MCF 10A (cell line): ENCODE measurements at regions not wholly inside any gene's neighbourhood (a gene's known extent, or its start where the extent isn't known, plus 50 kb on each side); places are given as distances from the start of the nearest gene placed in this dataset.

ENCODE experiments used
- BruUV-seq: library from RNA; stranded (reverse); fragments of 400-500 nt; replicated peaks from 2 replicates; lab custom pipeline; 2021; lab: Mats Ljungman, UMichigan
- CTCF ChIA-PET: fragments of 300-600 bp; sonication (Branson Sonifier 250); formaldehyde crosslinking; extraction: SDS; loops from one replicate; lab custom pipeline; 2021; ENCODE audit warnings: antibody characterized with exemption, inconsistent platforms; lab: Yijun Ruan, JAX
- POLR2A ChIA-PET: fragments of 300-600, 350-650 bp; sonication (Branson Sonifier 250); formaldehyde crosslinking; extraction: SDS; loops from one replicate; lab custom pipeline; 2020; ENCODE audit warnings: antibody characterized with exemption, inconsistent platforms; lab: Yijun Ruan, JAX
- DNase-seq: peaks from one replicate; pipeline ENCODE4 v3.0.0-alpha.2; 2018; ENCODE audit not compliant: unreplicated experiment
- H3K27ac Mint-ChIP-seq: one replicate; pipeline ENCODE4 v1.8.0; 2022; ENCODE audit warnings: mild to moderate bottlenecking, low read depth, mixed read lengths; ENCODE audit not compliant: unreplicated experiment
- H3K27me3 Mint-ChIP-seq: one replicate; pipeline ENCODE4 v1.8.0; 2022; ENCODE audit warnings: mixed read lengths; ENCODE audit not compliant: insufficient read depth, unreplicated experiment
- H3K36me3 Mint-ChIP-seq: one replicate; pipeline ENCODE4 v1.8.0; 2022; ENCODE audit warnings: mild to moderate bottlenecking, moderate library complexity, mixed read lengths; ENCODE audit not compliant: insufficient read depth, unreplicated experiment
- H3K4me1 Mint-ChIP-seq: one replicate; pipeline ENCODE4 v1.8.0; 2022; ENCODE audit warnings: mixed read lengths; ENCODE audit not compliant: insufficient read depth, unreplicated experiment
- H3K4me3 Mint-ChIP-seq: one replicate; pipeline ENCODE4 v1.8.0; 2022; ENCODE audit warnings: mild to moderate bottlenecking, moderate library complexity, mixed read lengths; ENCODE audit not compliant: unreplicated experiment
- H3K9me3 Mint-ChIP-seq: one replicate; pipeline ENCODE4 v1.8.0; 2022; ENCODE audit warnings: mixed read lengths; ENCODE audit not compliant: unreplicated experiment
- CTCF ChIP-seq: fragments of 200-600 bp; IDR thresholded peaks from one replicate; pipeline ENCODE4 v1.8.0; 2022; ENCODE audit warnings: antibody characterized with exemption, mild to moderate bottlenecking; ENCODE audit not compliant: unreplicated experiment
- intact Hi-C: fragments of 100-400 bp; cut with micrococcal nuclease; formaldehyde crosslinking; loops from 2 replicates; pipeline ENCODE4 v1.14.1; 2022

GRCh38 chr10:8298896-8299570 is 244.5 kb downstream of the GATA3 start:
- H3K4me1 Mint-ChIP-seq = peaks cover 5% of the 10 kb centered on the region
- POLR2A ChIA-PET = interaction anchor here (1.1 to 1.2 kb wide), 2 partner anchors 20 kb away, joined by 3 to 5 read pairs; no protein-coding TSS in a partner anchor
- intact Hi-C loops = no loop called here

GRCh38 chr10:8300925-8301324 is 246.4 kb downstream of the GATA3 start:
- Mint-ChIP-seq H3K27me3 (peaks cover 39% of the 10 kb centered on the region), H3K4me3 (no peak overlapping the region), H3K4me1 (peaks cover 5% of the 10 kb centered on the region), H3K36me3 (no peaks in the 10 kb centered on the region), H3K27ac (no peak overlapping the region), H3K9me3 (no peaks in the 10 kb centered on the region)
- CTCF ChIA-PET = interaction anchor here (0.7 kb wide), 1 partner anchor 1930 kb away, joined by 3 read pairs; no protein-coding TSS in a partner anchor
- DNase-seq = no peak
- intact Hi-C loops = no loop called here
- POLR2A ChIA-PET = no interaction called here
- BruUV-seq = no TSS peak
- TF ChIP-seq CTCF = no peak

More at GRCh38 chr10:8298896-8299570, 244.5 kb downstream of the GATA3 start:
- TF ChIP-seq CTCF = no peak
- H3K4me3 Mint-ChIP-seq = no peak overlapping the region
- H3K9me3 Mint-ChIP-seq = no peaks in the 10 kb centered on the region
- CTCF ChIA-PET = interaction anchor here (0.7 kb wide), 1 partner anchor 773 kb away, joined by 3 read pairs; no protein-coding TSS in a partner anchor
- DNase-seq = no peak
- no peak overlapping the region for H3K27ac Mint-ChIP-seq
- H3K27me3 Mint-ChIP-seq = peaks cover 58% of the 10 kb centered on the region
- no TSS peak for BruUV-seq
- H3K36me3 Mint-ChIP-seq = no peaks in the 10 kb centered on the region

GRCh38 chr10:8301333-8301732 is 246.8 kb downstream of the GATA3 start:
- ChIA-PET POLR2A (no interaction called here), CTCF (interaction anchor here (0.7 kb wide), 1 partner anchor 1929 kb away, joined by 3 read pairs; no protein-coding TSS in a partner anchor)
- Mint-ChIP-seq H3K4me1 (peaks cover 5% of the 10 kb centered on the region), H3K36me3 (no peaks in the 10 kb centered on the region), H3K27ac (no peak overlapping the region), H3K4me3 (no peak overlapping the region), H3K9me3 (no peaks in the 10 kb centered on the region), H3K27me3 (peaks cover 36% of the 10 kb centered on the region)
- no TSS peak for BruUV-seq
- no peak for TF ChIP-seq CTCF
- no peak for DNase-seq
- intact Hi-C loops = no loop called here

- Mint-ChIP-seq H3K4me1 (peaks cover 5% of the 10 kb centered on the region), H3K27me3 (peaks cover 34% of the 10 kb centered on the region), H3K36me3 (no peaks in the 10 kb centered on the region), H3K4me3 (no peak overlapping the region), H3K27ac (no peak overlapping the region), H3K9me3 (no peaks in the 10 kb centered on the region)
- intact Hi-C loops = no loop called here
- no peak for DNase-seq
- POLR2A ChIA-PET = interaction anchor here (1.2 kb wide), 1 partner anchor 9 kb away, joined by 3 read pairs; no protein-coding TSS in a partner anchor
- CTCF ChIA-PET = no interaction called here
- BruUV-seq = no TSS peak
- TF ChIP-seq CTCF = no peak
These were observed 247.3 kb downstream of the GATA3 start for GRCh38 chr10:8301831-8302230.
